Spleen (tissue), 11 donors: ENCODE measurements at regions not wholly inside any gene's neighbourhood (a gene's known extent, or its start where the extent isn't known, plus 50 kb on each side); places are given as distances from the start of the nearest gene placed in this dataset.

Source experiments
- DNase-seq: peaks from one replicate; pipeline ENCODE4 v3.0.0-alpha.2; 2020
- H3K27ac ChIP-seq, 8 donors: fragments of 200-600 bp; sonication (generic) in 7 of 8; 1 replicate in 4 of 8; 2 replicates in 4 of 8; pipeline versions ENCODE4 v1.5.0 to v1.8.0; 2016 to 2021; ENCODE audit warnings: inconsistent platforms in 4 of 8, mild to moderate bottlenecking in 4 of 8, moderate library complexity in 1 of 8
- H3K27me3 ChIP-seq, 7 donors: fragments of 200-600 bp; sonication (generic) in 6 of 7; replicated peaks in 1 of 7; 1 replicate in 4 of 7; 2 replicates in 3 of 7; pipeline versions ENCODE4 v1.5.0 to v1.8.0; 2016 to 2021; ENCODE audit warnings: inconsistent platforms in 3 of 7, mild to moderate bottlenecking in 1 of 7
- H3K36me3 ChIP-seq, 6 donors: fragments of 200-600 bp; sonication (generic) in 5 of 6; 1 replicate in 4 of 6; 2 replicates in 2 of 6; pipeline versions ENCODE4 v1.5.0 to v1.8.0; 2016 to 2021; ENCODE audit warnings: inconsistent platforms in 2 of 6
- H3K4me1 ChIP-seq, 6 donors: fragments of 200-600 bp; sonication (generic) in 5 of 6; 1 replicate in 3 of 6; 2 replicates in 3 of 6; pipeline versions ENCODE4 v1.5.0 to v1.8.0; 2016 to 2021; ENCODE audit warnings: inconsistent platforms in 3 of 6
- H3K4me3 ChIP-seq, 8 donors: fragments of 200-600 bp; sonication (generic) in 7 of 8; 1 replicate in 4 of 8; 2 replicates in 4 of 8; pipeline versions ENCODE4 v1.5.0 to v1.8.0; 2016 to 2021; ENCODE audit warnings: inconsistent platforms in 4 of 8, mild to moderate bottlenecking in 4 of 8, moderate library complexity in 2 of 8
- H3K9me3 ChIP-seq, 8 donors: fragments of 200-600 bp; sonication (generic) in 7 of 8; 1 replicate in 4 of 8; 2 replicates in 4 of 8; pipeline versions ENCODE4 v1.5.0 to v1.8.0; 2016 to 2021; ENCODE audit warnings: inconsistent platforms in 4 of 8
- POLR2A ChIP-seq, 3 donors: fragments of 450-650 bp; IDR thresholded peaks; one replicate each; pipeline ENCODE4 v1.5.1; 2017; ENCODE audit warnings: antibody characterized with exemption in 3 of 3, mild to moderate bottlenecking in 1 of 3
- POLR2AphosphoS5 ChIP-seq, 3 donors: sonication (generic); formaldehyde crosslinking; IDR thresholded peaks; one replicate each; pipeline ENCODE4 v1.5.1; 2017; ENCODE audit warnings: antibody characterized with exemption in 3 of 3
- WGBS, 5 donors: extraction: QIAGEN DNeasy Blood & Tissue Kit in 3 of 5; methylation state at CpG; one replicate each; pipeline versions ENCODE4 v1.1.5 to v1.1.7; 2013 to 2018; 5-methylcytosine and 5-hydroxymethylcytosine counted together
- intact Hi-C: fragments of 100-400 bp; cut with DNase I; formaldehyde crosslinking; loops from one replicate; pipeline ENCODE4 v1.15.0; 2023; ENCODE audit warnings: low total_unique reads
- TF ChIP-seq, protein P1 (sequence below), 11 experiments: fragments of 200-600 bp in 7 of 11; fragments of 450-650 bp in 4 of 11; sonication (generic) in 4 of 11; IDR thresholded peaks in 8 of 11; conservative IDR thresholded peaks in 3 of 11; 1 replicate in 7 of 11; 2 replicates in 4 of 11; pipeline versions ENCODE4 v1.4.0 to v1.8.0; 2016 to 2021; ENCODE audit warnings: antibody characterized with exemption in 11 of 11, inconsistent platforms in 4 of 11, mild to moderate bottlenecking in 1 of 11
- donor health status: healthy with polysubstance abuse.
- donor health status: DM: no; HTN: no; CAD: no; lungs with moderate emphysema.
- donor health status: DM: no; HTN: no; CAD: no.
- donor health status: Bipolar disorder and iron deficiency.
- donor health status: healthy.
- donor health status: DM: no; HTN: no; CAD: no.
- donor health status: DM: yes; HTN: yes; CAD: no.

- no peaks in the 10 kb centered on the region for H3K27me3 ChIP-seq
- no peaks in the 10 kb centered on the region for H3K4me1 ChIP-seq
- TF ChIP-seq POLR2A (IDR thresholded peaks at IDR 0.05) (no peak), POLR2AphosphoS5 (IDR thresholded peaks at IDR 0.05) (no peak)
- TF ChIP-seq, protein P1, sequence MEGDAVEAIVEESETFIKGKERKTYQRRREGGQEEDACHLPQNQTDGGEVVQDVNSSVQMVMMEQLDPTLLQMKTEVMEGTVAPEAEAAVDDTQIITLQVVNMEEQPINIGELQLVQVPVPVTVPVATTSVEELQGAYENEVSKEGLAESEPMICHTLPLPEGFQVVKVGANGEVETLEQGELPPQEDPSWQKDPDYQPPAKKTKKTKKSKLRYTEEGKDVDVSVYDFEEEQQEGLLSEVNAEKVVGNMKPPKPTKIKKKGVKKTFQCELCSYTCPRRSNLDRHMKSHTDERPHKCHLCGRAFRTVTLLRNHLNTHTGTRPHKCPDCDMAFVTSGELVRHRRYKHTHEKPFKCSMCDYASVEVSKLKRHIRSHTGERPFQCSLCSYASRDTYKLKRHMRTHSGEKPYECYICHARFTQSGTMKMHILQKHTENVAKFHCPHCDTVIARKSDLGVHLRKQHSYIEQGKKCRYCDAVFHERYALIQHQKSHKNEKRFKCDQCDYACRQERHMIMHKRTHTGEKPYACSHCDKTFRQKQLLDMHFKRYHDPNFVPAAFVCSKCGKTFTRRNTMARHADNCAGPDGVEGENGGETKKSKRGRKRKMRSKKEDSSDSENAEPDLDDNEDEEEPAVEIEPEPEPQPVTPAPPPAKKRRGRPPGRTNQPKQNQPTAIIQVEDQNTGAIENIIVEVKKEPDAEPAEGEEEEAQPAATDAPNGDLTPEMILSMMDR (IDR thresholded peaks at IDR 0.05 in 8 of 11, conservative IDR thresholded peaks at IDR 0.05 in 3 of 11), result no peak
- no peak for DNase-seq
- H3K36me3 ChIP-seq, result no peaks in the 10 kb centered on the region
- no peak overlapping the region for H3K27ac ChIP-seq
- intact Hi-C loops, result no loop called here
- peaks cover 0 to 25% (median 3%) of the 10 kb centered on the region in 8 donors for H3K9me3 ChIP-seq
- no peak overlapping the region for H3K4me3 ChIP-seq
- 82 to 96% (median 91%) methylated on average over 5 to 8 of the region's 8 CpGs for WGBS, 5 donors
Measured at GRCh38 chr9:106058460-106058859, 364.1 kb downstream of the TMEM38B start.

DNA sequence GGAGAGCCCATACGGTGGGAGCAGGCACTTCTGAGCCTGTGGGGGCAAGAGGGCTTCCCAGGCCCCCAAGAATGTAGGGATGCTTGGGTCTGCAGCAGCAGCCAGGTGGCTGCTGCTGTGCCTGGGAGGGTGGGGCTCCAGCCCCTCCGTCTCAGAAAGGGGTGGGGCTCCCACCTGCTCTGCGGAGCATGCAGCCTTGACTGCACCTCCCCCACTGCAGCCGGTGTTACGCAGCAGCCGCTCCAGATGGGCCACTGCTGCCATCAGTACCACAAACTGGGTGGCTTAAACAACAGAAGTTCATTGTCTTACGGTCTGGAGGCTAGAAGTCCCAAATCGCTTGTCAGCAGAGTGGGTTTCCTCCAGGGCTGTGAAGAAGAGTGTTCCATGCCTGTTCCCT lies 365.5 kb downstream of the TMEM38B start:
- intact Hi-C loops, result no loop called here
- Histone ChIP-seq H3K9me3 (peaks cover 0 to 16% (median 0%) of the 10 kb centered on the region in 8 donors), H3K4me1 (no peaks in the 10 kb centered on the region), H3K36me3 (no peaks in the 10 kb centered on the region), H3K27ac (no peak overlapping the region), H3K27me3 (no peaks in the 10 kb centered on the region), H3K4me3 (no peak overlapping the region)
- WGBS, 5 donors, result 82 to 96% (median 89%) methylated on average over 6 to 8 of the region's 8 CpGs
- DNase-seq, result no peak
- no peak for TF ChIP-seq POLR2AphosphoS5 (IDR thresholded peaks at IDR 0.05)
- TF ChIP-seq POLR2A (IDR thresholded peaks at IDR 0.05), result no peak
- TF ChIP-seq, protein P1 (IDR thresholded peaks at IDR 0.05 in 8 of 11, conservative IDR thresholded peaks at IDR 0.05 in 3 of 11), result no peak

DNA sequence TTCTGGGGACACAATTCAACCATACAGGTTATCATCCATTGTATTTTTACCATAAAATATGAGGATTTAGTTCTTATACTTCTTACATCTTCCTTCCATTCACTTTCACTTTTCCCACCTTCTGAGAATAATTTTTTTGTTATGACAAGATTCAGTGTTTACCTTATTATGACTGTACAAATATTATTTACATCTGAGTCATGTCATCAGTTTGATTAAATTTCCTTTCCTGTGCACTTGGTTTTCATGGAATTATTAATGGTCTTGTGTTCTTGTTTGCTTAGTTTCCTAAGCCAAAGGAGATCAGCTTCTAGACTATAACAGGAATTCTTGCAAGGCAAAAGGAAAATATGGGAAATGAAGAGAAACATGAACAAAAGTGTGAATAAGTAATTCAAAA lies 366.5 kb downstream of the TMEM38B start:
- H3K4me3 ChIP-seq, result no peak overlapping the region

GRCh38 chr9:106062250-106062649 lies 367.9 kb downstream of the TMEM38B start:
- Histone ChIP-seq H3K27ac (no peak overlapping the region), H3K36me3 (no peaks in the 10 kb centered on the region), H3K9me3 (peaks cover 0 to 16% (median 0%) of the 10 kb centered on the region in 8 donors), H3K4me1 (no peaks in the 10 kb centered on the region), H3K27me3 (no peaks in the 10 kb centered on the region), H3K4me3 (no peak overlapping the region)
- intact Hi-C loops, result no loop called here
- no peak for DNase-seq
- TF ChIP-seq, protein P1 (IDR thresholded peaks at IDR 0.05 in 8 of 11, conservative IDR thresholded peaks at IDR 0.05 in 3 of 11), result no peak
- TF ChIP-seq POLR2A (IDR thresholded peaks at IDR 0.05) (no peak), POLR2AphosphoS5 (IDR thresholded peaks at IDR 0.05) (no peak)

More for the DNA sequence above, 366.5 kb downstream of the TMEM38B start:
- TF ChIP-seq POLR2A (IDR thresholded peaks at IDR 0.05), result no peak
- TF ChIP-seq, protein P1 (IDR thresholded peaks at IDR 0.05 in 8 of 11, conservative IDR thresholded peaks at IDR 0.05 in 3 of 11), result no peak
- no peak for TF ChIP-seq POLR2AphosphoS5 (IDR thresholded peaks at IDR 0.05)
- intact Hi-C loops, result no loop called here
- Histone ChIP-seq H3K36me3 (no peaks in the 10 kb centered on the region), H3K27me3 (no peaks in the 10 kb centered on the region), H3K4me1 (no peaks in the 10 kb centered on the region), H3K9me3 (peaks cover 0 to 16% (median 0%) of the 10 kb centered on the region in 8 donors), H3K27ac (no peak overlapping the region)
- DNase-seq, result no peak
